Parathyroid adenoma (tissue), 2 donors: ENCODE measurements at regions not wholly inside any gene's neighbourhood (a gene's known extent, or its start where the extent isn't known, plus 50 kb on each side); places are given as distances from the start of the nearest gene placed in this dataset.

Experiments
- H2AFZ ChIP-seq: fragments of 300-600 bp; sonication (generic); one replicate; pipeline ENCODE4 v1.7.0; 2017; ENCODE audit warnings: antibody characterized with exemption, mild to moderate bottlenecking
- H3K27ac ChIP-seq: fragments of 300-600 bp; sonication (generic); one replicate; pipeline ENCODE4 v1.7.0; 2017
- H3K27me3 ChIP-seq: fragments of 300-600 bp; sonication (generic); one replicate; pipeline ENCODE4 v1.7.0; 2017; ENCODE audit warnings: low read length; ENCODE audit not compliant: control insufficient read depth, insufficient read depth
- H3K36me3 ChIP-seq: fragments of 300-600 bp; sonication (generic); one replicate; pipeline ENCODE4 v1.7.0; 2017; ENCODE audit warnings: low read length; ENCODE audit not compliant: control insufficient read depth, insufficient read depth
- H3K4me1 ChIP-seq: fragments of 300-600 bp; sonication (generic); one replicate; pipeline ENCODE4 v1.7.0; 2017; ENCODE audit warnings: control low read depth
- H3K4me2 ChIP-seq: fragments of 300-600 bp; sonication (generic); one replicate; pipeline ENCODE4 v1.7.0; 2017; ENCODE audit warnings: low read length
- H3K4me3 ChIP-seq: fragments of 300-600 bp; sonication (generic); one replicate; pipeline ENCODE4 v1.7.0; 2017; ENCODE audit warnings: low read depth, low read length
- H3K79me2 ChIP-seq: fragments of 300-600 bp; sonication (generic); one replicate; pipeline ENCODE4 v1.7.0; 2017; ENCODE audit warnings: control low read depth
- H3K9ac ChIP-seq: fragments of 300-600 bp; sonication (generic); one replicate; pipeline ENCODE4 v1.7.0; 2017; ENCODE audit warnings: mild to moderate bottlenecking
- H3K9me3 ChIP-seq: fragments of 300-600 bp; sonication (generic); one replicate; pipeline ENCODE4 v1.7.0; 2017; ENCODE audit warnings: low read length; ENCODE audit not compliant: control insufficient read depth
- CTCF ChIP-seq: fragments of 300-600 bp; sonication (generic); IDR thresholded peaks from one replicate; pipeline ENCODE4 v1.7.0; 2017; ENCODE audit warnings: antibody characterized with exemption, mild to moderate bottlenecking
- donor health status: primary hyperparathyroidism.

DNA sequence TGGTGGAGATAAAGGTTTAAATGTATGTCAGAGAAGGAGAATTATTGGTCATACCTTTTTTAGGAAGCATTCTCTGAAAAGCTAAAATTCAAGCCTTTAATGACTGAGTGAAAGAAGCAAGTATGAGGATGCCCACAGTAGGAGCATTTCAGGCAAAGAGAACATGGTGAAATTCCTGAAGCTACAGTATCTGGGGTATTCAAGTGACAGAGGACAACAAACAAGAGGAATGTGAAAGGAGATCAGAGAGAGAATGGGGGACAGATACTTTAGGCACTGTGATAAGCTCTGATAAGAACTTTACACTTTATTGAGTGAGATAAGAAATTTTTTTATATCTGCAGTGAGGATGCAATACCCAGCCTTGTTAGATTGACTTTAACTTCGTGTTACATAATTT is 621.3 kb upstream of the AGA start:
- Histone ChIP-seq H2AFZ (no peak overlapping the region), H3K9me3 (no peaks in the 10 kb centered on the region), H3K4me3 (no peak overlapping the region), H3K9ac (no peak overlapping the region), H3K27me3 (no peaks in the 10 kb centered on the region), H3K27ac (no peak overlapping the region), H3K4me2 (no peak overlapping the region), H3K36me3 (no peaks in the 10 kb centered on the region), H3K4me1 (no peaks in the 10 kb centered on the region), H3K79me2 (no peaks in the 10 kb centered on the region)
- no peak for TF ChIP-seq CTCF

DNA sequence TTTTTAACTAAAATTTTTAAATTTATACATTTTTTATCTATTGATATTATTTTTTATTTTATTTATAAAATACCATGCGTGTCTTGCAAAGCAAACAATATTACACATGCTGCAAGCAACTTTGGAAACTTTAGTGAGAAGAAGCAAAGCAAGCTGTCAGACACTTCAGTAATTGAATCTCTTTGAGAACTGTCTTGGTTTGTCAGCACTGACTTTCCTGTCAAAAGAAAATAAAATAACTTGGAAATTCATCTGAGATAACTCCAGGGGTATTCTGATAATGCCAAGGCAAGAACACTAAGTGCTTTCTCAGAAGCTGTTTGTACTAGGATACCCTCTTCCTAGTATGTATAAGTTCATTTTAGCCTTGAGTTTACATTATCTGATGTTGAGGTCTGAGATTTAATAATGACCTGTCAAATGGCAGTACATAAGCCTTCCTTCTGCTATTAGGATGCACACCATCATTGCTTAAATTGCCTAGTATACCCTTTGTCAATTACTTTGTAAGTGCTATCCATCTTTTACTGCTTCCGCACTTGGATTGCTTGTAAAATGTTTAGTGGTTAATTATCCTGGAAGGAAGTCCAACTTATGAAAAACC is 624.2 kb upstream of the AGA start:
- Histone ChIP-seq H3K4me2 (no peak overlapping the region), H3K4me3 (no peak overlapping the region), H2AFZ (no peak overlapping the region), H3K9me3 (no peaks in the 10 kb centered on the region), H3K4me1 (no peaks in the 10 kb centered on the region), H3K36me3 (no peaks in the 10 kb centered on the region), H3K9ac (no peak overlapping the region), H3K79me2 (no peaks in the 10 kb centered on the region), H3K27ac (no peak overlapping the region), H3K27me3 (no peaks in the 10 kb centered on the region)
- TF ChIP-seq CTCF = no peak

DNA sequence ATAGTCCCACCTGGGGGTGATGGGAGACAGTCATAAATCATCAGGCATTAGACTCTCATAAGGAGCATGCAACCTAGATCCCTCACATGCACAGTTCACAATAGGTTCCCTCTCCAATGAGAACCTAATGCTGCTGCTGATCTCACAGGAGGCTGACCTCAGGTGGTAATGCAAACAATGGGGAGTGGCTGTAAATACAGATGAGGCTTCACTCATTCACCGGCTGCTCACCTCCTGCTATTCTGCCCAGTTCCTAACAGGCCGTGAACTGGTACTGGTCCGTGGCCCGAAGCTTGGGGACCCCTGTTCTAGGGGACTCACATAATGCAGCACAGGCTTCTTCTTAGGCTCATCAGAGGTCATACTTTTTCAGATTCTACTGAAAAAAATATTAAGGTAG is 625.9 kb upstream of the AGA start:
- Histone ChIP-seq H3K36me3 (no peaks in the 10 kb centered on the region), H3K27ac (no peak overlapping the region), H3K4me3 (no peak overlapping the region), H3K4me1 (no peaks in the 10 kb centered on the region), H3K79me2 (no peaks in the 10 kb centered on the region), H3K9me3 (no peaks in the 10 kb centered on the region), H3K9ac (no peak overlapping the region), H2AFZ (no peak overlapping the region), H3K4me2 (no peak overlapping the region), H3K27me3 (no peaks in the 10 kb centered on the region)
- TF ChIP-seq CTCF = no peak

GRCh38 chr4:178070163-178070562 is 627.9 kb upstream of the AGA start:
- Histone ChIP-seq H3K4me3 (no peak overlapping the region), H3K4me2 (no peak overlapping the region)

More at GRCh38 chr4:178070163-178070562, 627.9 kb upstream of the AGA start:
- no peaks in the 10 kb centered on the region for H3K4me1 ChIP-seq
- no peak overlapping the region for H3K9ac ChIP-seq
- no peaks in the 10 kb centered on the region for H3K9me3 ChIP-seq
- no peaks in the 10 kb centered on the region for H3K27me3 ChIP-seq
- H3K36me3 ChIP-seq = no peaks in the 10 kb centered on the region
- TF ChIP-seq CTCF = no peak
- H2AFZ ChIP-seq = no peak overlapping the region
- H3K27ac ChIP-seq = no peak overlapping the region
- no peaks in the 10 kb centered on the region for H3K79me2 ChIP-seq
